ENCODE measurements at regions not wholly inside any gene's neighbourhood (a gene's known extent, or its start where the extent isn't known, plus 50 kb on each side); places are given as distances from the start of the nearest gene placed in this dataset.

DNA sequence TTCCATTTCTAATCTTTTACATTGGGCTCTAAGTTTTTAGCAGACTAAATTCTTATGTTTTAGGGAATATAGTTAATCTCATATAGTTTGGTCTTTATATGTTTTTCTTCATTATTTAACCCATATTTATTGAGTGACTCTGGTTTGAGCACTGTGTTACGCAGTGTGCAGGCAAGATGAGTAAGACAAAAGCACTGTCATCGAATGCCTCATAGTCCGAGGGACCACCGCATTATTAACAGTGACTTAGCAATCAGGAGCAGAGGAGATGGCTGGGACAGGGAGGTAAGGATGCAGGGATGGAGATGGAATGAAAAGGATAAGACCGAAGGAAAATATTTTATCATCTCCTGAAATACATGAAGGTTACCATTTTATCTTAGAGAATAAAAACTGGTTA is 65.2 kb upstream of the CTSC start:
- TF ChIP-seq, protein P1, sequence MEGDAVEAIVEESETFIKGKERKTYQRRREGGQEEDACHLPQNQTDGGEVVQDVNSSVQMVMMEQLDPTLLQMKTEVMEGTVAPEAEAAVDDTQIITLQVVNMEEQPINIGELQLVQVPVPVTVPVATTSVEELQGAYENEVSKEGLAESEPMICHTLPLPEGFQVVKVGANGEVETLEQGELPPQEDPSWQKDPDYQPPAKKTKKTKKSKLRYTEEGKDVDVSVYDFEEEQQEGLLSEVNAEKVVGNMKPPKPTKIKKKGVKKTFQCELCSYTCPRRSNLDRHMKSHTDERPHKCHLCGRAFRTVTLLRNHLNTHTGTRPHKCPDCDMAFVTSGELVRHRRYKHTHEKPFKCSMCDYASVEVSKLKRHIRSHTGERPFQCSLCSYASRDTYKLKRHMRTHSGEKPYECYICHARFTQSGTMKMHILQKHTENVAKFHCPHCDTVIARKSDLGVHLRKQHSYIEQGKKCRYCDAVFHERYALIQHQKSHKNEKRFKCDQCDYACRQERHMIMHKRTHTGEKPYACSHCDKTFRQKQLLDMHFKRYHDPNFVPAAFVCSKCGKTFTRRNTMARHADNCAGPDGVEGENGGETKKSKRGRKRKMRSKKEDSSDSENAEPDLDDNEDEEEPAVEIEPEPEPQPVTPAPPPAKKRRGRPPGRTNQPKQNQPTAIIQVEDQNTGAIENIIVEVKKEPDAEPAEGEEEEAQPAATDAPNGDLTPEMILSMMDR (IDR thresholded peaks at IDR 0.05; ENCODE audit: control insufficient read depth, insufficient read depth, low read depth, low read length, missing control alignments), result no peak
- no peak overlapping the region for H3K4me3 ChIP-seq (ENCODE audit: control insufficient read depth, low read depth, low read length)
- no peak for DNase-seq (ENCODE audit: low read depth)

GRCh38 chr11:88402192-88402715 is 64.7 kb upstream of the CTSC start:
- peak; percentile 75 for DNase-seq (ENCODE audit: low read depth)
- TF ChIP-seq, protein P1 (IDR thresholded peaks at IDR 0.05; ENCODE audit: control insufficient read depth, insufficient read depth, low read depth, low read length, missing control alignments), result no peak

GRCh38 chr11:88398791-88399570 is 61.4 kb upstream of the CTSC start:
- TF ChIP-seq, protein P1 (IDR thresholded peaks at IDR 0.05; ENCODE audit: control insufficient read depth, insufficient read depth, low read depth, low read length, missing control alignments), result no peak
- no peak overlapping the region for H3K4me3 ChIP-seq (ENCODE audit: control insufficient read depth, low read depth, low read length)
- DNase-seq (ENCODE audit: low read depth), result no peak

More at GRCh38 chr11:88402192-88402715, 64.7 kb upstream of the CTSC start:
- H3K4me3 ChIP-seq (ENCODE audit: control insufficient read depth, low read depth, low read length), result no peak overlapping the region

GRCh38 chr11:88398372-88398771 is 60.8 kb upstream of the CTSC start:
- no peak for DNase-seq (ENCODE audit: low read depth)
- TF ChIP-seq, protein P1 (IDR thresholded peaks at IDR 0.05; ENCODE audit: control insufficient read depth, insufficient read depth, low read depth, low read length, missing control alignments), result no peak

DNA sequence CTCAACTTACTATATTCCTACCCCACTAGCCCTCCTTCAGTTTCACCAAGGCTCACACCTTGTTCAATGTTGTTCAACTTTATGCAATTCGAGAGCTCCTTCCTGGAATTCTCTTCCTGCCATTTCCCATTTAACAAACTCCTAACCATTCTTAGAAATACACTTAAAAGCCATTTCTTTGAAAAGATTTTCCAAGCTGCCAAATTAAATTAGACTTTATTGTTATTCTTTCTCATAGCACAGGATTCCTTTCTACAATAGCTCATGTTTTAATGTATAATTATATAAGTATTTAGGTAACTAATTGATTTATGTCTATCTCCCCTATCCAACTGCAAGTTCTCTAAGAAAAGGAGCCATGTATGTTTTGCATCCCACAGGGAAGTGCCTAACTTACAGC is 52.7 kb upstream of the CTSC start:
- H3K4me3 ChIP-seq (ENCODE audit: control insufficient read depth, low read depth, low read length), result no peak overlapping the region
- TF ChIP-seq, protein P1 (IDR thresholded peaks at IDR 0.05; ENCODE audit: control insufficient read depth, insufficient read depth, low read depth, low read length, missing control alignments), result no peak
- no peak for DNase-seq (ENCODE audit: low read depth)

More at GRCh38 chr11:88398372-88398771, 60.8 kb upstream of the CTSC start:
- H3K4me3 ChIP-seq (ENCODE audit: control insufficient read depth, low read depth, low read length), result no peak overlapping the region

DNA sequence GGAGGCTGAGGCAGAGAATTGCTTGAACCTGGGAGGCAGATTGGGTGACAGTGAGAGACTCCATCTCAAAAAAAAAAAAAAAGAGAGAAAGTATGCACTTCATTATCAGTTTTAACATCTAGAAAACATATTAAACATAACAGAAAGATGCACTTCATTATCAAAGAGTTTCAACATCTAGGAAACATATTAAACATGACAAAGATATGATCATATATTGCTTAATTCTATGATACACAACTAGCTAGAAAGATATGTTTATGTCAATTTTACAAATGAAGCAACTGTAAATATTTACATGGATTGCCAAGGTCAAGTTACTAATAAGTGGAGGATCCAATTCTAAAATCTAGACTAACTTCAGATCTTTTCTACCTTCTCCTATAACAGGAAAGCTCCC is 50.4 kb upstream of the CTSC start:
- H3K4me3 ChIP-seq (ENCODE audit: control insufficient read depth, low read depth, low read length), result no peak overlapping the region
- no peak for DNase-seq (ENCODE audit: low read depth)
- TF ChIP-seq, protein P1 (IDR thresholded peaks at IDR 0.05; ENCODE audit: control insufficient read depth, insufficient read depth, low read depth, low read length, missing control alignments), result no peak

All from AG09309 (cell line).